ACC112 (cell line): ENCODE measurements at regions not wholly inside any gene's neighbourhood (a gene's known extent, or its start where the extent isn't known, plus 50 kb on each side); places are given as distances from the start of the nearest gene placed in this dataset.

Experiments
- H2AFZ ChIP-seq: fragments of 200-600 bp; sonication (generic); one replicate; pipeline ENCODE4 v1.6.0; 2017; ENCODE audit warnings: antibody characterized with exemption, low read length; ENCODE audit not compliant: unreplicated experiment
- H3K27ac ChIP-seq: fragments of 200-600 bp; sonication (generic); 2 replicates; pipeline ENCODE4 v1.5.1; 2014; ENCODE audit warnings: low read depth, mild to moderate bottlenecking, antibody characterized with exemption, low read length, moderate library complexity
- H3K27me3 ChIP-seq: fragments of 200-600 bp; sonication (generic); 2 replicates; pipeline ENCODE4 v1.6.1; 2014; ENCODE audit warnings: mild to moderate bottlenecking, antibody characterized with exemption, low read length, moderate library complexity, mixed read lengths; ENCODE audit not compliant: insufficient read depth
- H3K36me3 ChIP-seq: fragments of 200-600 bp; sonication (generic); 2 replicates; pipeline ENCODE4 v1.6.1; 2016; ENCODE audit warnings: mild to moderate bottlenecking, antibody characterized with exemption, low read length, moderate library complexity, mixed read lengths; ENCODE audit not compliant: insufficient read depth
- H3K4me1 ChIP-seq: fragments of 200-600 bp; sonication (generic); one replicate; pipeline ENCODE4 v1.6.1; 2016; ENCODE audit warnings: low read length, mixed read lengths; ENCODE audit not compliant: insufficient read depth, unreplicated experiment, control insufficient read depth
- H3K4me3 ChIP-seq: fragments of 200-600 bp; sonication (generic); 2 replicates; pipeline ENCODE4 v1.5.1; 2014; ENCODE audit warnings: mild to moderate bottlenecking, low read depth, low read length
- H3K79me2 ChIP-seq: fragments of 200-600 bp; sonication (generic); one replicate; pipeline ENCODE4 v1.6.0; 2016; ENCODE audit warnings: low read length; ENCODE audit not compliant: control insufficient read depth, unreplicated experiment, insufficient read depth

DNA sequence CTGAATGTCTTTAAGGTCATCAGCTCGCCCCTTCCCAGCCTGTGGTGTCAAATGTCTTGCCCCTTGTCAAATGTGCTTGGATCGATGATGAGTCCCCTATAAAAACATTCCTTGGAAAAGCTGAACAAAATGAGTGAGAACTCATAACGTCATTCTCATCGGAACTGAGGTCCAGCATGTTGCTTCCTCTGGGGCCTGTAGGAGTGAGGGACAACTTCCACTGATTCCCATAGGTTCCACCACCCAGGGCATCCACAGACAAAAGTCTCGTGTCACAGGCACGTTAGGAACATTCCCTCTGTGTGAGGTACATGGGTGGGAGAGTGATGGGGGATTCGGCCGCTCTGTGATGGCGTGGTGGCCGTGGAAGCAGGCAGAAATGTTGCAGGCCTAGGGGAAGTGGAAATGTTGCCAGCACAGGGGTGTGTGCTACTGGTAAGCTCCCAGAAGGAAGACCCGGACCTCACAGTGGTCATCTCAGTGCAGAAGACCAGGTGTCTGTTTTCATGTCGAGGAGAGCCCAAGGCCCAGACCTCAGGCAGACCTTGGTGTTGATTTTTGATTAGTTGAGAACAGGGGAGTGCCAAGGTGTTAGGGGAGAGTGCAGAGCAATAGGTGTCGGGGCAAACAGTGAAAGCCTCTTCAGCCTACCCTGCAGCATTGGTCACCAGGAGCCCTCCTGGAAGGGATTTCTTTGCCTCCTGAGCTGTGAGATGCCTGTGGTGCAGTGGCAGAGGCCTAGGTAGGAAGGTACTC, 96.8 kb downstream of the SNRPN start:
- H3K4me3 ChIP-seq = no peak overlapping the region
- H3K79me2 ChIP-seq = no peaks in the 10 kb centered on the region
- H3K27ac ChIP-seq = no peak overlapping the region
- H2AFZ ChIP-seq = no peak overlapping the region
- peaks cover 46% of the 10 kb centered on the region for H3K36me3 ChIP-seq
- H3K27me3 ChIP-seq = no peaks in the 10 kb centered on the region
- no peaks in the 10 kb centered on the region for H3K4me1 ChIP-seq

DNA sequence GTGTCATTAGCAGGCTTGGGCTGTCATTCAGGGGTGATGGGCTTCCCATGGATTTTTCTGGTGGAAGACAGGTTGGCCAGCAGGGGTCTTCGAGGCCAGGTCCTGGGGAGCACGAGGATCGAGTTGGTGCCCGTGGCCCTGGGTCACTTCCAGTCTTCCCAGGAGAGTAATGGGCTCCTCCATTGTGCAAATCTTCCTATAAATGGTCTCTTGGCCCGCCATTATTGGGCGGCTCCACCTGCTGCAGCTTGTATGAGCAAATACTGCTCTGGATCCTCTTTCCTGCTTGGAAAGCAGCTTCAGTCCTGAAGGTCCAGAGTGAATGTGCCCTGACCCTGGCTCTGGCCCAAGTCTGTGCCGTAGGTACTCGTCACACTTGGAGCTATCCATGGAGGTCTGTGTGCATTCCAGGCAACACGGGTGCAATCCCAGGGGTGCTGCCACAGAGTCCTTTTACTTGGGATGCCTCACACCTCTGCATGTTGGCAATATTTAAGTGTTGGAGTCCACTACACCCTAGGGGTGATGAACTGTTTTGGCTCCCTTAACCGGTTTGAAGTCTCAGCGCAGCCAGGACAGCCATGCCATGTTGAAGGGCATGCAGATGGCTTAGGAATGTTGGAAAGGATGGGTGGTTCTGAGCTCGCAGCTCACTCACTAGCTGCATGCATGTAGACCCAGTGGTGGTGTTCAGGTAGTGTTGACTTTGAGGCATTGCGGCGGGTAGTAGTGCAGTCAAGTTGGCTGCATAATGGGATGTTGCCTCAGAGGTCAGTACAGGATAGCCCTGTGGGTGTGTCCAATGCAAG, 97.6 kb downstream of the SNRPN start:
- Histone ChIP-seq H3K4me3 (no peak overlapping the region), H3K27me3 (no peaks in the 10 kb centered on the region), H3K27ac (no peak overlapping the region), H3K36me3 (peaks cover 49% of the 10 kb centered on the region), H3K4me1 (no peaks in the 10 kb centered on the region), H3K79me2 (no peaks in the 10 kb centered on the region), H2AFZ (no peak overlapping the region)

DNA sequence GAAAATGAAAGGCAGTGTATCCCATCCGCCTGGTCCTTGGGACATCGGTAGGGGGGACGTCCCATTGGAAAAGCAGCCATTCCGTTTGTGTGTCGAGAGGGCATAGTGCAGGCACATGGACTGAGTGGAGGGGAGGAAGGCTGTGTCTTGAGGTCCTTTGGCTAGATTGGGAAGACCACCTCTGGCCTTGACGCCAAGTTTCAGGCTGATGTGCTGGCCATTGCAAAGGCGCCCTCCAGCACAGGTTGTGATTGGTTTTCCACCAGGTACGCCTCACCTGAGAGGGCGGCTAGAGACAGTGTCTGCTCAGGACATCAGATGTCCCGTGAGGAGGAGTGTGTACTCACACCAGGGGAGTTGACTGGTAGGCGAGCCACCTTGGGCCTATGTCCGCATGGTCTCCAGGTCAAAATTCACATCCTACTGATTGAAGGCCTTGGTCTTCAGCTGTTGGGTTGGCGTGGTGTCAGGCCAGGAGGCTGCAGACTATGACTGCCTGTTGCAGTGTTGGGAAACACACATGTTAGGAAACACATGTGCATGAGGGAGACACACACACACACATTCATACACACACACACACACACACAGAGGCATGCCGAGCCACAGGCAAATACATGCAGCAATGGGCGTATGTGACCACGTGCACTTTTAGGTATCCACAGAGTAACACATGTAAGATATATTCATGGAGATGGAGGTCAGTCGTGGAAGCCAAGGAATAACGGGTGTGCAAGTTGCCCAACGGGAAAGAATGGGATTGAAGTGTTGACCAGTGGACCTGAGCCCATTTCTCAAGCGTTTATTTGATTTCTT, 98.4 kb downstream of the SNRPN start:
- Histone ChIP-seq H3K27ac (no peak overlapping the region), H3K4me1 (no peaks in the 10 kb centered on the region), H3K79me2 (no peaks in the 10 kb centered on the region), H2AFZ (no peak overlapping the region), H3K36me3 (peaks cover 56% of the 10 kb centered on the region), H3K4me3 (no peak overlapping the region), H3K27me3 (no peaks in the 10 kb centered on the region)

DNA sequence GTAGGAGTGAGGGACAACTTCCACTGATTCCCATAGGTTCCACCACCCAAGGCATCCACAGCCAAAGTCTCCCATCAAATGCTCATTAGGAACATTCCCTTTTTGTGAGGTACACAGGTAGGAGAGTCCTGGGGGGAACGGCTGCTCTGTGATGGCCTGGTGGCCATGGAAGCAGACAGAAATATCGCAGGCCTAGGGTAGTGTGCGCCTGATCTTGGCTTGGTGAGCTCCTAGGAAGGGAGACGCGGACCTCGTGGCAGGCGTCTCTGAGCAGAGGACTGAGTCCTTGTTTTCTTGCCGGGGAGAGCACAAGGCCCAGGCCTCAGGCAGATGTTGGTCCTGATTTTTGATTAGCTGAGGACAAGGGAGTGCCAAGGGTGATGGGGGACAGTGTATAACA, 99.5 kb downstream of the SNRPN start:
- no peaks in the 10 kb centered on the region for H3K4me1 ChIP-seq
- H3K36me3 ChIP-seq = peaks cover 62% of the 10 kb centered on the region
- H3K27me3 ChIP-seq = no peaks in the 10 kb centered on the region
- no peak overlapping the region for H3K27ac ChIP-seq
- H2AFZ ChIP-seq = no peak overlapping the region
- H3K79me2 ChIP-seq = no peaks in the 10 kb centered on the region
- H3K4me3 ChIP-seq = no peak overlapping the region

DNA sequence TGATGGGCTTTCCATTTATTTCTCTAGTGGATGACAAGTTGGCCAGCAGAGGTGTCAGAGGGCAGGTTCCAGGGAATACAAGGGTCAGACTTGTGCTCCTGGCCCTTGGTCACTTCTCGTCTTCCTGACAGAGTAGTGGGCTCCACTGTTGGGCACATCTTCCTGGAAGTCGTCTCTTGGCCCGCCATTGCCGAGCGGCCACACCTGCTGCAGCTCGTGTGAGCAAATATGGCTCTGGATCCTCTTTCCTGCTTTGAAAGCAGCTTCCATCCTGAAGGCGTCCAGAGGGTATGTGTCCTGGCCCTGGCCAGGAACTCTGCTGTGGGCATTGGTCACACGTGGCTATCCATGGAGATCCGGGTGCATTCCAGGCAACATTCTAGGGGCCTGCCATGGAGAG, 100.2 kb downstream of the SNRPN start:
- Histone ChIP-seq H2AFZ (no peak overlapping the region), H3K79me2 (no peaks in the 10 kb centered on the region), H3K4me3 (no peak overlapping the region), H3K27ac (no peak overlapping the region), H3K4me1 (no peaks in the 10 kb centered on the region), H3K27me3 (no peaks in the 10 kb centered on the region), H3K36me3 (peaks cover 56% of the 10 kb centered on the region; the same call in 1 of the 2 replicates)

DNA sequence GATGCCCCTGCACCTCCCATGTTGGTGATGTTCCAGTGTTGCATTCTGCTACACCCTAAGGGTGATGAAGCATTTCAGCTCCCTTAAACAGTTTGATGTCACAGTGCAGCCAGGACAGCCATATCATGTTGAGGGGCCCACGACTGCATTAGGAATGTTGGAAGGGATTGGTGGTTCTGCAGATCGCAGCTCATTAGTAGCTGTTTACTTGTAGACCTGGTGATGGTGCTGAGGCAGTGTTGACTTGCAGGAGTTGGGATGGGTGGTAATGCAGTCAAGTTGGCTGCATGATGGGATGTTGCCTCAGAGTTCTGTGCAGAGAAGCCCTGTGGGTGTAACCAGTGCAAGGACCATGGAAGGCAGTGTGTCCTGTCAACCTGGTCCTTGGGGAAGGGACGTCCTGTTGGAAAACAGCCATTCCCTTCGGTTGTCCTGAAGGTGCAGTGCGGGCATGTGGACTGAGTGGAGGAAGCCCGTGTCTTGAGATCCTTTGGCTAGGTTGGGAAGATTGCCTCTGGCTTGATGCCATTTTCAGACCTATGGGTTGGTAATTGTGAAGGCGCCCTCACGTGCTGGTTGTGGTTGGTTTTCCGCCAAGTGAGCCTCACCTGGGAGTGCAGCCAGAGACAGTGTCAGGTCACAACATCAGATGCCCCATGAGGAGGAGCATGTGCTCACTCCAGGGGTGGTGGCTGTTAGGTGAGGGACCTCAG, 100.7 kb downstream of the SNRPN start:
- Histone ChIP-seq H3K27me3 (no peaks in the 10 kb centered on the region), H3K36me3 (peaks cover 57% of the 10 kb centered on the region; the same call in 1 of the 2 replicates), H3K79me2 (no peaks in the 10 kb centered on the region), H3K4me1 (no peaks in the 10 kb centered on the region), H2AFZ (no peak overlapping the region), H3K4me3 (no peak overlapping the region), H3K27ac (no peak overlapping the region)

DNA sequence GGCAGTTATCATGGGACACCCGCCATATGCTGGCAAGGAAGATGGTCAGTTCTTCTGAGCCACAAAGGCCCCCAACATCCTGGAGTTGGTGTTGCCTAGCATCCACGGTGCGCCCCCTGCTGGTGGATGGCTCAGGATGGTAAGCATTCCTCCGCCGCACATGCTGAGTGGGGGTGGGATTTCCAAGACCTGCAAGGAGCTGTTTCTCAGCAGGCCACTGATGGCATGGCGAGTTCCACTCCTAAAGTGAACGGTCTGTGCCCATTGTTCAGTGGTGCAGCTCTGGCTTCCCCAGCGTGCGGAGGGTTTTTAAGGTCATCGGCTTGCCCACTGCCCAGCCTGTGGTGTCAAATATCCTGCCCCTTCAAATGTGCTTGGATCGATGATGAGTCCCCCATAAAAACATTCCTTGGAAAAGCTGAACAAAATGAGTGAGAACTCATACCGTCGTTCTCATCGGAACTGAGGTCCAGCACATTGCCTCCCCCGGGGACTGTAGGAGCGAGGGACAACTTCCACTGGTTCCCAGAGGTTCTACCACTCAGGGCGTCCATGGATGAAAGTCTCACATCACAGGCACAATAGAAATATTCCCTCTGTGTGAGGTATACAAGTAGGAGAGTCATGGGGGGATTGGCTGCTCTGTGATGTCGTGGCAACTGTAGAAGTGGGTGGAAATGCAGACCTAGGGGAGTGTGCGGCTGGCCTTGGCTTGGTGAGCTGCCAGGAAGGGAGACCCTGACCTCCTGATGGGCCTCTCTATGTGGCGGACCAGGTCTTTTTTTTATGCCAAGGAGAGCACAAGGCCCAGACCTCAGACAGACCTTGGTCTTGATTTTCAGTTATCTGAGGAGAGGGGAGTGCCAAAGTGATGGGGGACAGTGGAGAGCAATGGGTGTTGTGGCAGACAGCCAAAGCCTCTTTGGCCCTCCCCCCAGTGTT, 102.0 kb downstream of the SNRPN start:
- Histone ChIP-seq H3K36me3 (peaks cover 64% of the 10 kb centered on the region; the same call in 1 of the 2 replicates), H2AFZ (no peak overlapping the region), H3K79me2 (no peaks in the 10 kb centered on the region), H3K27me3 (no peaks in the 10 kb centered on the region), H3K4me1 (no peaks in the 10 kb centered on the region), H3K4me3 (no peak overlapping the region), H3K27ac (no peak overlapping the region)

DNA sequence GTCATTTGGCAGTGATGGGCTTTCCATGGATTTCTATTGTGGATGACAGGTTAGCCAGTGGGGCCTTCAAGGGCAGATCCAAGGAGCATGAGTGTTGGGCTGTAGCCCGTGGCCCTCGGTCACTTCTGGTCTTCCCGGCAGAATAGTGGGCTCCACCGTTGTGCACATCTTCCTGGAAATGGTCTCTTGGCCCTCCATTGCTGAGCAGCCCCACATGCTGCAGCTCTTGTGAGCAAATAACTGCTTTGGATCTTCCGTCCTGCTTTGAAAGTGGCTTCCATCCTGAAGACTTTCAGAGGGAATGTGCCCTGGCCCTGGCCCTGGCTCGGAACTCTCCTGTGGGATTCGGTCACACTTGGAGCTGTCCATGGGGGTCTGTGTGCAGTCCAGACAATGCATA, 102.8 kb downstream of the SNRPN start:
- H3K36me3 ChIP-seq = peaks cover 63% of the 10 kb centered on the region; the same call in 1 of the 2 replicates

DNA sequence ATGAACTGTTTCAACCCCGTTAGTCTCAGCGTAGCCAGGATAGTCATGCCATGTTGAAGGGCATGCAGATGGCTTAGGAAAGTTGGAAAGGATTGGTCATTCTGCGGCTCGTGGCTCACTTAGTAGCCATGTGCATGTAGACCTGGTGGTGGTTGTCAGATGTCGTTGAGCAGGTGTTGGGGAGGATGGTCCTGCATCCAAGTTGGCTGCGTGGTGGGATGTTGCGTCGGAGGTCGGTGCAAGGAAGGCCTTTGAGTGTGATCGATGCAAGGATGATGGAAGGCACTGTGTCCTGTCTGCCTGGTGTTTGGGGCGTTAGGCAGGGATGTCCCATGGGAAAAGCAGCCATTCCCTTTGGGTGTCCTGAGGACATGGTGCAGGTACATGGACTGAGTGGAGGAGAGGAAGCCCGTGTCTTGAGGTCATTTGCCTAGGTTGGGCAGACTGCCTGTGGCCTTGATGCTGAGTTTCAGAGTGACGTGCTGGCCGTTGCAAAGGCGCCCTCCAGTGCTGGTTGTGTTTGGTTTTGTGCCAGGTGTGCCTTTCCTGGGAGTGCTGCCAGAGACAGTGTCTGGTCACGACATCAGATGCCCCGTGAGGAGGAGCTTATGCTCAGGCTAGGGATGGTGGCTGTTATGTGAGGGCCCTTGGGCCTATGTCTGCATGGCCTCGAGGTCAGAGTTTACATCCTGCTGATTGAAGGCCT, 103.4 kb downstream of the SNRPN start:
- peaks cover 70% of the 10 kb centered on the region; the same call in 1 of the 2 replicates for H3K36me3 ChIP-seq
- H3K27me3 ChIP-seq = no peaks in the 10 kb centered on the region
- no peak overlapping the region for H3K4me3 ChIP-seq
- no peak overlapping the region for H2AFZ ChIP-seq
- H3K79me2 ChIP-seq = no peaks in the 10 kb centered on the region
- H3K4me1 ChIP-seq = no peaks in the 10 kb centered on the region
- no peak overlapping the region for H3K27ac ChIP-seq

More for the DNA sequence above, 102.8 kb downstream of the SNRPN start:
- no peak overlapping the region for H3K4me3 ChIP-seq
- no peaks in the 10 kb centered on the region for H3K79me2 ChIP-seq
- H3K27me3 ChIP-seq = no peaks in the 10 kb centered on the region
- H3K4me1 ChIP-seq = no peaks in the 10 kb centered on the region
- H2AFZ ChIP-seq = no peak overlapping the region
- no peak overlapping the region for H3K27ac ChIP-seq
